Stomach (tissue), 4 donors: ENCODE measurements at regions not wholly inside any gene's neighbourhood (a gene's known extent, or its start where the extent isn't known, plus 50 kb on each side); places are given as distances from the start of the nearest gene placed in this dataset.

Experiments
- POLR2AphosphoS5 ChIP-seq, 3 donors: sonication (generic); formaldehyde crosslinking; IDR thresholded peaks; one replicate each; pipeline ENCODE4 v1.6.1; 2016; ENCODE audit warnings: antibody characterized with exemption in 3 of 3
- TF ChIP-seq, protein P1 (sequence below), 7 experiments: fragments of 450-650 bp in 4 of 7; fragments of 200-600 bp in 3 of 7; sonication (generic) in 3 of 7; IDR thresholded peaks; one replicate each; pipeline ENCODE4 v1.5.1; 2016 to 2019; ENCODE audit warnings: antibody characterized with exemption in 7 of 7, control low read depth in 2 of 7, mild to moderate bottlenecking in 1 of 7

DNA sequence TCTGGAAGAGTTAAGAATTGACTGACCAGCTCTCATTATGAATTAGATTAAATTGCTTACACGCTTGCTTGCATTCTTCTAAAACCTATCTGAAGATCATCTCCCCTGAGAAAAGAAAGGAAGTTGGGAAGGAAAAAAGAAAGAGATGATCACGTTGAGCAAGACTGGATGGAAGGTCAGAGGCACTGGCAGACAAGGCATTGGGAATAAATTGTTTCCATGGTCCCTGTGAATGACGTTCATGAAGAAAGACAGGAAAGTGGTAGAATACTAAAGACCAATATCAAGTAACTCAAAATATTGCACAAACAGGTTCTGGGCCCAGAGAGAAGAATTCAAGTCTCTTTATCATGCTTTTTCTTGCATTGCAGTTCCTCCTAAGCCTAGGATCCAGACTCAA is 1045.4 kb upstream of the MAP3K7 start:
- TF ChIP-seq, protein P1, sequence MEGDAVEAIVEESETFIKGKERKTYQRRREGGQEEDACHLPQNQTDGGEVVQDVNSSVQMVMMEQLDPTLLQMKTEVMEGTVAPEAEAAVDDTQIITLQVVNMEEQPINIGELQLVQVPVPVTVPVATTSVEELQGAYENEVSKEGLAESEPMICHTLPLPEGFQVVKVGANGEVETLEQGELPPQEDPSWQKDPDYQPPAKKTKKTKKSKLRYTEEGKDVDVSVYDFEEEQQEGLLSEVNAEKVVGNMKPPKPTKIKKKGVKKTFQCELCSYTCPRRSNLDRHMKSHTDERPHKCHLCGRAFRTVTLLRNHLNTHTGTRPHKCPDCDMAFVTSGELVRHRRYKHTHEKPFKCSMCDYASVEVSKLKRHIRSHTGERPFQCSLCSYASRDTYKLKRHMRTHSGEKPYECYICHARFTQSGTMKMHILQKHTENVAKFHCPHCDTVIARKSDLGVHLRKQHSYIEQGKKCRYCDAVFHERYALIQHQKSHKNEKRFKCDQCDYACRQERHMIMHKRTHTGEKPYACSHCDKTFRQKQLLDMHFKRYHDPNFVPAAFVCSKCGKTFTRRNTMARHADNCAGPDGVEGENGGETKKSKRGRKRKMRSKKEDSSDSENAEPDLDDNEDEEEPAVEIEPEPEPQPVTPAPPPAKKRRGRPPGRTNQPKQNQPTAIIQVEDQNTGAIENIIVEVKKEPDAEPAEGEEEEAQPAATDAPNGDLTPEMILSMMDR (IDR thresholded peaks at IDR 0.05) = no peak
- TF ChIP-seq POLR2AphosphoS5 (IDR thresholded peaks at IDR 0.05) = no peak
